ENCODE measurements at regions not wholly inside any gene's neighbourhood (a gene's known extent, or its start where the extent isn't known, plus 50 kb on each side); places are given as distances from the start of the nearest gene placed in this dataset.

- no peaks in the 10 kb centered on the region for H3K27me3 ChIP-seq (ENCODE audit: control insufficient read depth, insufficient read depth, low read length)
- TF ChIP-seq CTCF (IDR thresholded peaks at IDR 0.05; ENCODE audit: insufficient read depth, low read length, poor library complexity, severe bottlenecking): no peak
- no peak overlapping the region for H3K4me3 ChIP-seq (ENCODE audit: low read depth, low read length)
- no peak for DNase-seq (ENCODE audit: low read depth)
- H3K36me3 ChIP-seq (ENCODE audit: control insufficient read depth, insufficient read depth, low read length): no peaks in the 10 kb centered on the region
Measured at GRCh38 chr2:459931-460330, 172.0 kb upstream of the ALKAL2 start.

- no peak for TF ChIP-seq CTCF (IDR thresholded peaks at IDR 0.05; ENCODE audit: insufficient read depth, low read length, poor library complexity, severe bottlenecking)
- no peaks in the 10 kb centered on the region for H3K27me3 ChIP-seq (ENCODE audit: control insufficient read depth, insufficient read depth, low read length)
- H3K36me3 ChIP-seq (ENCODE audit: control insufficient read depth, insufficient read depth, low read length): no peaks in the 10 kb centered on the region
- H3K4me3 ChIP-seq (ENCODE audit: low read depth, low read length): no peak overlapping the region
- no peak for DNase-seq (ENCODE audit: low read depth)
Measured at GRCh38 chr2:458425-458815, 170.5 kb upstream of the ALKAL2 start.

GRCh38 chr2:457792-458424 lies 170.0 kb upstream of the ALKAL2 start:
- no peak for TF ChIP-seq CTCF (IDR thresholded peaks at IDR 0.05; ENCODE audit: insufficient read depth, low read length, poor library complexity, severe bottlenecking)
- Histone ChIP-seq H3K36me3 (ENCODE audit: control insufficient read depth, insufficient read depth, low read length) (no peaks in the 10 kb centered on the region), H3K27me3 (ENCODE audit: control insufficient read depth, insufficient read depth, low read length) (no peaks in the 10 kb centered on the region), H3K4me3 (ENCODE audit: low read depth, low read length) (no peak overlapping the region)
- DNase-seq (ENCODE audit: low read depth): peak; percentile 38

GRCh38 chr2:457262-457661 lies 169.4 kb upstream of the ALKAL2 start:
- Histone ChIP-seq H3K27me3 (ENCODE audit: control insufficient read depth, insufficient read depth, low read length) (no peaks in the 10 kb centered on the region), H3K36me3 (ENCODE audit: control insufficient read depth, insufficient read depth, low read length) (no peaks in the 10 kb centered on the region), H3K4me3 (ENCODE audit: low read depth, low read length) (no peak overlapping the region)
- TF ChIP-seq CTCF (IDR thresholded peaks at IDR 0.05; ENCODE audit: insufficient read depth, low read length, poor library complexity, severe bottlenecking): no peak
- DNase-seq (ENCODE audit: low read depth): peak; percentile 18

GRCh38 chr2:455913-456312 lies 168.0 kb upstream of the ALKAL2 start:
- H3K27me3 ChIP-seq (ENCODE audit: control insufficient read depth, insufficient read depth, low read length): no peaks in the 10 kb centered on the region
- H3K36me3 ChIP-seq (ENCODE audit: control insufficient read depth, insufficient read depth, low read length): no peaks in the 10 kb centered on the region
- no peak for DNase-seq (ENCODE audit: low read depth)
- H3K4me3 ChIP-seq (ENCODE audit: low read depth, low read length): no peak overlapping the region
- no peak for TF ChIP-seq CTCF (IDR thresholded peaks at IDR 0.05; ENCODE audit: insufficient read depth, low read length, poor library complexity, severe bottlenecking)

GRCh38 chr2:455015-455705 lies 167.3 kb upstream of the ALKAL2 start:
- no peak for TF ChIP-seq CTCF (IDR thresholded peaks at IDR 0.05; ENCODE audit: insufficient read depth, low read length, poor library complexity, severe bottlenecking)
- no peak for DNase-seq (ENCODE audit: low read depth)
- Histone ChIP-seq H3K36me3 (ENCODE audit: control insufficient read depth, insufficient read depth, low read length) (no peaks in the 10 kb centered on the region), H3K4me3 (ENCODE audit: low read depth, low read length) (no peak overlapping the region), H3K27me3 (ENCODE audit: control insufficient read depth, insufficient read depth, low read length) (no peaks in the 10 kb centered on the region)
